Peyer's patch (tissue), 4 donors: ENCODE measurements at regions not wholly inside any gene's neighbourhood (a gene's known extent, or its start where the extent isn't known, plus 50 kb on each side); places are given as distances from the start of the nearest gene placed in this dataset.

Source experiments
- CTCF ChIP-seq, 6 experiments: fragments of 450-650 bp in 4 of 6; fragments of 200-600 bp in 2 of 6; sonication (generic) in 1 of 6; IDR thresholded peaks; one replicate each; pipeline ENCODE4 v1.5.1; 2017 to 2019; ENCODE audit warnings: antibody characterized with exemption in 6 of 6, mild to moderate bottlenecking in 3 of 6, moderate library complexity in 1 of 6
- POLR2A ChIP-seq, 2 donors: fragments of 450-650 bp; IDR thresholded peaks; one replicate each; pipeline ENCODE4 v1.5.1; 2017; ENCODE audit warnings: antibody characterized with exemption in 2 of 2, mild to moderate bottlenecking in 2 of 2, moderate library complexity in 2 of 2

GRCh38 chr6:142518126-142518525 lies 216.3 kb downstream of the ADGRG6 start:
- TF ChIP-seq CTCF (IDR thresholded peaks at IDR 0.05) (no peak), POLR2A (IDR thresholded peaks at IDR 0.05) (no peak)
